ENCODE measurements at regions not wholly inside any gene's neighbourhood (a gene's known extent, or its start where the extent isn't known, plus 50 kb on each side); places are given as distances from the start of the nearest gene placed in this dataset.

GRCh38 chr2:174662859-174663258, 65.3 kb upstream of the WIPF1 start:
- TF ChIP-seq CTCF (IDR thresholded peaks at IDR 0.05; ENCODE audit: low read depth, low read length) = no peak
- TF ChIP-seq POLR2A (IDR thresholded peaks at IDR 0.05; ENCODE audit: extremely low read depth, insufficient read length) = no peak
- TF ChIP-seq MYC (IDR thresholded peaks at IDR 0.05; ENCODE audit: low read depth, low read length) = no peak
- TF ChIP-seq, protein P1, sequence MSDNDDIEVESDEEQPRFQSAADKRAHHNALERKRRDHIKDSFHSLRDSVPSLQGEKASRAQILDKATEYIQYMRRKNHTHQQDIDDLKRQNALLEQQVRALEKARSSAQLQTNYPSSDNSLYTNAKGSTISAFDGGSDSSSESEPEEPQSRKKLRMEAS (IDR thresholded peaks at IDR 0.05; ENCODE audit: low read depth, low read length) = no peak
